Kidney (tissue), 13 donors: ENCODE measurements at regions not wholly inside any gene's neighbourhood (a gene's known extent, or its start where the extent isn't known, plus 50 kb on each side); places are given as distances from the start of the nearest gene placed in this dataset.

Experiments used
- DNase-seq, 5 donors: peaks; one replicate each; pipeline ENCODE4 v3.0.0-alpha.2; 2013 to 2020
- FAIRE-seq: peaks from 2 replicates; lab custom pipeline; 2012; peaks lifted over from hg19 to GRCh38; lab: Jason Lieb, UNC
- H3K27ac ChIP-seq, 2 donors: one replicate each; pipeline ENCODE4 v1.7.0; 2013; ENCODE audit warnings: low read depth in 2 of 2, low read length in 2 of 2, inconsistent platforms in 1 of 2
- H3K27me3 ChIP-seq: one replicate; pipeline ENCODE4 v1.7.1; 2013; ENCODE audit warnings: low read length, inconsistent platforms; ENCODE audit not compliant: control insufficient read depth, insufficient read depth
- H3K36me3 ChIP-seq, 3 donors: one replicate each; pipeline versions ENCODE4 v1.7.0 to v1.7.1; 2013; ENCODE audit warnings: low read length in 3 of 3, control low read depth in 1 of 3, inconsistent platforms in 1 of 3; ENCODE audit not compliant: insufficient read depth in 3 of 3, control insufficient read depth in 2 of 3
- H3K4me1 ChIP-seq, 3 donors: one replicate each; pipeline versions ENCODE4 v1.7.0 to v1.7.1; 2013; ENCODE audit warnings: low read length in 3 of 3, inconsistent platforms in 1 of 3, low read depth in 1 of 3; ENCODE audit not compliant: control insufficient read depth in 2 of 3, insufficient read depth in 2 of 3
- H3K4me3 ChIP-seq, 3 donors: one replicate each; pipeline versions ENCODE4 v1.7.0 to v1.8.1; 2013; ENCODE audit warnings: low read length in 3 of 3, control low read depth in 1 of 3, inconsistent platforms in 1 of 3
- H3K9ac ChIP-seq, 3 donors: one replicate each; pipeline versions ENCODE4 v1.7.0 to v1.7.1; 2013; ENCODE audit warnings: low read length in 3 of 3, control low read depth in 1 of 3, inconsistent platforms in 1 of 3
- H3K9me3 ChIP-seq, 3 donors: one replicate each; pipeline versions ENCODE4 v1.7.0 to v1.7.1; 2013; ENCODE audit warnings: low read length in 3 of 3, control low read depth in 1 of 3, inconsistent platforms in 1 of 3; ENCODE audit not compliant: control insufficient read depth in 2 of 3, insufficient read depth in 1 of 3
- CTCF ChIP-seq: IDR thresholded peaks from 3 replicates; pipeline ENCODE4 v1.5.1; 2012; ENCODE audit warnings: mild to moderate bottlenecking, moderate library complexity, borderline replicate concordance; ENCODE audit not compliant: insufficient read depth; ENCODE audit errors: extremely low read depth
- intact Hi-C: fragments of 100-400 bp; cut with DNase I; formaldehyde crosslinking; loops from one replicate; pipeline ENCODE4 v1.11.1; 2022
- donor health status: control.
- donor health status: control.
- donor health status: control.
- donor health status: control.
- donor health status: control.
- donor health status: DM: yes; HTN: yes; CAD: no.
- donor health status: Normal renal cell carcinoma (clear cell type).

- DNase-seq: no peak
- no peaks in the 10 kb centered on the region for H3K27me3 ChIP-seq
- intact Hi-C loops: no loop called here
- H3K36me3 ChIP-seq: no peaks in the 10 kb centered on the region
- H3K4me1 ChIP-seq: no peaks in the 10 kb centered on the region
- no peak for FAIRE-seq
- TF ChIP-seq CTCF: no peak
- no peak overlapping the region for H3K4me3 ChIP-seq
- no peak overlapping the region for H3K9ac ChIP-seq
- no peaks in the 10 kb centered on the region for H3K9me3 ChIP-seq
- H3K27ac ChIP-seq: no peak overlapping the region
These were observed 701.9 kb upstream of the RAB6C start for GRCh38 chr2:129277585-129277981.

DNA sequence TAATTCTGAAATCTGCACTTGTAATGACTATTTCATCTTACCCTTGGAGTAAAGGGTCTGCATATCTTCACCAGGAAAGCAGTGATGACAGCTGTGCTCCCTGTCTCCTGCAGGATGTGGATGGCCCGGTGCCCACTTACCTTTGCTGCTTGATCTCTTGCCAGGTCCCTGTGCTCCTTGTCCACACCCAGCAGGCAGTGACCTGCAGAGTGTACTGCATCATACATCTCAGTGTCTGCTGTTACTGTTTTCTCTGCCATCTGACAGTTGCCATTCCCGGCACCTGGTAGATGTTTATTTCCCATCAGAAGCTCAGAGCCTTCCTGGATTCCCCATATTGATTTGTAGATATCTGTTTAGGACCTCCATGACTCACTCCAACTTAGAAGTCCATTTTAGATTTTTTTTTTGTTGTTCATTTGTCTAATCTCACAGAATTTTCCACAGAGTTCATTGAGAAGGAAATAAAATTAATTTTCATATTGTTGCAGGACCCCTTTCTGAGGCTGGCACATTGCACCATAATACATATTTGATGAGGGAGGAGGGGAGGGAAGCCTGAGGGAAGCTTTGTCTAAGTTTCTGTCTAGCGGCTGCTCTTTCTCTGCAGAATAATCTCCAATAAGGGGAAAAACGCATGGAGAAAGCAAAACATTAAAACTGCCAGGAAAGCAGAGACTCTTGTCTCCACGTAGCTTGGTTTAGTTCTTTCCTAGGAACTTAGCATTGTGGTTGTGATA lies 697.5 kb upstream of the RAB6C start:
- Histone ChIP-seq H3K27me3 (no peaks in the 10 kb centered on the region), H3K9me3 (no peaks in the 10 kb centered on the region), H3K36me3 (no peaks in the 10 kb centered on the region), H3K4me3 (no peak overlapping the region), H3K4me1 (no peaks in the 10 kb centered on the region), H3K9ac (no peak overlapping the region), H3K27ac (no peak overlapping the region)
- no peak for TF ChIP-seq CTCF
- DNase-seq (no peak), FAIRE-seq (no peak)
- intact Hi-C loops: no loop called here

- FAIRE-seq (no peak), DNase-seq (no peak)
- H3K4me1 ChIP-seq: no peaks in the 10 kb centered on the region
- no peak overlapping the region for H3K4me3 ChIP-seq
- TF ChIP-seq CTCF: no peak
- no peak overlapping the region for H3K27ac ChIP-seq
- no peak overlapping the region for H3K9ac ChIP-seq
- no peaks in the 10 kb centered on the region for H3K27me3 ChIP-seq
- no peaks in the 10 kb centered on the region for H3K9me3 ChIP-seq
- H3K36me3 ChIP-seq: no peaks in the 10 kb centered on the region
- intact Hi-C loops: no loop called here
These were observed 694.5 kb upstream of the RAB6C start for GRCh38 chr2:129285012-129285411.

- no peak overlapping the region for H3K4me3 ChIP-seq
- H3K27me3 ChIP-seq: no peaks in the 10 kb centered on the region
- H3K27ac ChIP-seq: no peak overlapping the region
- TF ChIP-seq CTCF: no peak
- H3K9ac ChIP-seq: no peak overlapping the region
- H3K36me3 ChIP-seq: no peaks in the 10 kb centered on the region
- H3K4me1 ChIP-seq: no peaks in the 10 kb centered on the region
- intact Hi-C loops: no loop called here
- H3K9me3 ChIP-seq: no peaks in the 10 kb centered on the region
- no peak for FAIRE-seq
- DNase-seq: no peak
These were observed 686.1 kb upstream of the RAB6C start for GRCh38 chr2:129293326-129293725.
